GM18517 (cell line): ENCODE measurements at regions not wholly inside any gene's neighbourhood (a gene's known extent, or its start where the extent isn't known, plus 50 kb on each side); places are given as distances from the start of the nearest gene placed in this dataset.
"Not testable (repeated sequence)": the region's sequence is repeated elsewhere in the genome, so short reads cannot be mapped to it uniquely, and the experiment has no call there.

Experiments used
- ATAC-seq: cut with Tn5 transposase; IDR thresholded peaks from one replicate; pipeline ENCODE4 v1.9.1; 2021; ENCODE audit warnings: mild to moderate bottlenecking, moderate library complexity; ENCODE audit not compliant: unreplicated experiment

GRCh38 chr2:12549641-12550040 is 167.1 kb upstream of the TRIB2 start:
- no peak for ATAC-seq

DNA sequence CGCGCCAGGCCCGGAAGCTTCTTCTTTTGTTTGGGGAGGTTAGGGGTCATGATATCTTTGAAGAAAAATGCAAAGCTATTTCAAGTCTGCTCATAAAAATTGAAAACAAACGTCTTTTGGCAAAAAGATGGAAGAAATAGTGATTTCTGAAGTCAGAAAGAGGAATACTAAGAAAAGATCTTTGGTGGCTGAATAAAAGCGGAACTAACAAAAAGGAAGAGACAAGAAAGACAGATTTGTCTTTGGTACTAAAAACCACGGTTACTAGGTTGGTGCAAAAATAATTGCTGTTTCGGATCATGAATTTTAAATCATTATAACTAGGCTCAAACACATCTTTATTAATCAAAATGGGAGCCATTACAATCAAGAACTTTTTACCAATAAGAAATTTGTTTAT is 164.6 kb upstream of the TRIB2 start:
- no peak for ATAC-seq

GRCh38 chr2:12554224-12555011 is 162.3 kb upstream of the TRIB2 start:
- no peak for ATAC-seq

GRCh38 chr2:12555012-12555645 is 161.6 kb upstream of the TRIB2 start:
- no peak for ATAC-seq

GRCh38 chr2:12556762-12557161 is 160.0 kb upstream of the TRIB2 start:
- no peak for ATAC-seq

DNA sequence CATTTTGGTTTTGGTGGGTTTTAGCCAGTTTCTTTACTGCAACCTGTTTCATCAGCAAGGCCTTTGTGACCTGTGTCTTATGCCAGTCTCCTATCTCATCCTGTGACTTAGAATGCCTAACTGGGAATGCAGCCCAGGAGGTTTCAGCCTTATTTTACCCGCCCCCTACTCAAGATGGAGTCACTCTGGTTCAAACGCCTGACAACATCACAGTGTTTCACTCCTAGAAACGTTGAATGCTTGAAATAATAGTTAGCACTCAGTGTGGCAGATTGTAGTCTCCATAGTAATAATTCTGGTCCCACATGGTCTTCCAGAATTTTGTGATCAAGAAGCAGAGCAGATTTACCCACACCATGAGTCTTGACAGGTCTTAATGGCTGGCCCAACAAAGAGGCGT is 159.0 kb upstream of the TRIB2 start:
- ATAC-seq, result no peak

DNA sequence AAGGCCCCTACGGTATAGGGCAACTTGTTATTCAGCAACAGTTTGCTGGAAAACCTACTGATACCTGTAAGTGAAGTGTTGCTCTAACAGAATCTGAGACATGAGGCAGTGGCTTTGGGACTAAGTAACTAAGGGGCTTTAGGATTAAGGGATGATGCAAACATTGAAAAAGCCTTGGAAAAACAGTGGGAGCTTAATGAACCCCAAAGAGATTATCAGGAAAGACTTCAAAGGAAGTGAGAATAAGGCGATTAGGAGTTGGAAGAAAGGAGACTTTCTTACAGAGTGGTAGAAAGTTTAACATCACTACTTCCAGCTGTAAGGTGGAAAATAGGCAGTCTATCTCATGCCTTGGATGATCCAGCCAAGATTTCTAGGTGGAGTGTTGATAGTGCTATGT is 158.2 kb upstream of the TRIB2 start:
- ATAC-seq, result no peak

DNA sequence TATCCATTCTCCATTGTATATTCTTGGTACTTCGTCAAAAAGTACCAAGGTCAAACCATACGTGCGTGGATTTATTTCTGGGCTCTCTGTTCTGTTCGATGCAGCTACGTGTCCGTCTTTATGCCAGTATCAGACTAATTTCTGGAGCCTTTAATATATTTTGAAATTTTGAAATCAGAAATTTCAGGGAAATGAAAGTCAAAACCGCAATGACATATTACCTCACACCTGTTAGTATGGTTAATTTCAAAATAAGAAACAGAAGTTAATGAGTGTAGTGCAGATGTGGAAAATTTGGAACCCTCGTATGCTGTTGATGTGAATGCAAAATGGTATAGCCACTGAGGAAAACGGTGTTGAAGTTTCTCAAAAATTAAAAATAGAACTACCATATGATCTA is 156.1 kb upstream of the TRIB2 start:
- no peak for ATAC-seq

- no peak for ATAC-seq
Observed at GRCh38 chr2:12567411-12567810, 149.3 kb upstream of the TRIB2 start.

DNA sequence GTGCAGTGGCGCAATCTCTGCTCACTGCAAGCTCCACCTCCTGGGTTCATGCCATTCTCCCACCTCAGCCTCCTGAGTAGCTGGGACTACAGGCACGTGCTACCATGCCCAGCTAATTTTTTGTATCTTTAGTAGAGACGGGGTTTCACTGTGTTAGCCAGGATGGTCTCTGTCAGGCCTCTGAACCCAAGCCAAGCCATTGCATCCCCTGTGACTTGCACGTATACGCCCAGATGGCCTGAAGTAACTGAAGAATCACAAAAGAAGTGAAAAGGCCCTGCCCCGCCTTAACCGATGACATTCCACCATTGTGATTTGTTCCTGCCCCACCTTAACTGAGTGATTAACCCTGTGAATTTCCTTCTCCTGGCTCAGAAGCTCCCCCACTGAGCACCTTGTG is 147.2 kb upstream of the TRIB2 start:
- ATAC-seq, result not testable (repeated sequence)

GRCh38 chr2:12569929-12570328 is 146.8 kb upstream of the TRIB2 start:
- ATAC-seq, result not testable (repeated sequence)

- no peak for ATAC-seq
Observed at GRCh38 chr2:12577091-12577490, 139.6 kb upstream of the TRIB2 start.

- ATAC-seq, result no peak
Observed at GRCh38 chr2:12577567-12578253, 139.0 kb upstream of the TRIB2 start.

DNA sequence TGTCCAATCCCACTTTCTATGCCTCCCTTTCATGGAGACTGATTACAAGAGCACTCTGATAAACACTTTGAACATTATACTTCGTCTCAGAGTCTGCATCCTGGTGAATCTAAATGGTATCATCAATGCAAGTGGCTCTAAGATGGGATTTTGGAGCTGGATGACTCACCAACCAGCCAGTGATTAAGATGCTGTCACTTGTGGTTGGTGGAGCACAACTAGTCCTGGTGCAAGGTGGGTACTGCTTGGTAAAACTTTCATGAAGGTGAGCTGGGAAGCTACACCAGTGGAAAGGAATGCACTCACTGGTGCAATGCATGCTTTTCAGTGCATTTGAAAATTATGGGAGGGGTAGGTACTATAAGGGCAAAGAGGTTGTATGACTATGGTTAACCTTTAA is 137.7 kb upstream of the TRIB2 start:
- ATAC-seq, result no peak

GRCh38 chr2:12584338-12584737 is 132.4 kb upstream of the TRIB2 start:
- ATAC-seq, result no peak

DNA sequence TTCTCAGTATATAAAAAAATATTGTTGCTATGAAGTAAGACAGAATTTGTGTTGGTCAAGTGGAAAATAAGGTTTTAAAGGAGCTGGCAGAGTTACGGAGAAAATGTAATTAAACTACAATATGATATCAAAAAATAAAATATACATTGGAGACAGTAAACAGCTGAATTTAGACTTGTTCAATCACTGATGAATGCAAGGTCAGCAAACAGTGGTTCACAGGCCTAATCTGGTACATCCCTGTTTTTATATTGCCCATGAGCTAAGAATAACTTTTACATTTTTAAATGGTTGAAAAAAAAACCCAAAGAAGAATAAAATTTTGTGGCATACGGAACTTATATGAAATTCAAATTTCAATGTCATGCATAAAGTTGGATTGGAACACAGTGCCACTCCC is 131.0 kb upstream of the TRIB2 start:
- ATAC-seq, result no peak

DNA sequence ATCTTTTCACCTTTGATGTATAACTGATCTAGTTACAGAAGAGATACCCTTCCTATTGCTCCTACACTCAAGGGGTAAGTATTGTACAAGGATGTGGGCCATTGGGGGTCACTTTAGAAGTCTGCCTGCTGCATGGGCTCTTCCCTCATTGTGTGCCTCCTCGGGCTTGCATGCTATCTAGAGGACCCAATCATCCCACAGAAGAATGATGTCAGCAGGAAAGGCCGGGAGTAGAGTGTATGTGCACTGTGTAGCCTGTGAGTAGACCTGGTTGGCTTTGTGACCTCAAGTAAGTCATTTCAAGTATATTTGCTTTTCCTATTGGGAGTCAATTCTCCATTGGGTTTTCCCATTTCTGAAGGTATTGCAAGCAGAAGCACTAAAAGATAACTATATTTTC is 129.5 kb upstream of the TRIB2 start:
- ATAC-seq, result no peak

- ATAC-seq, result peak; percentile 91
Observed at GRCh38 chr2:12587729-12588522, 128.8 kb upstream of the TRIB2 start.

DNA sequence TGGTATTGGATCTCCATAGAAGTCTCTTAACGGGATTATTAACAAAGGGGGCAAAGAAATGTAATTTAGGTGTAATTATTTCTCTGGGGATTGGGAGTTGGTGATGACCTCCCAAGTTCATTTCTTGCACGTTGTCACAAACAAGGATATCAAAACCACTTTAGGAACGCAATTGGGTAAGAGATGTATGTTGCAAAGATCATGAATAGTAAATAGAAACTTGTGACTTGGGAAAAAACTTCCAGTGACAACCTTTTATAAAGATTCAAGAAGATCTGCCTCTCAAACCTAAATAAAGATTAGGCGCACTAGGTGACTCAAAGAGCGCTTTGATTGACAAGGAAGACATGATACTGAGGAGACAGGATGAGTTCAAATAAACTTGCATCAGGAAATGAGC is 127.8 kb upstream of the TRIB2 start:
- ATAC-seq, result no peak

DNA sequence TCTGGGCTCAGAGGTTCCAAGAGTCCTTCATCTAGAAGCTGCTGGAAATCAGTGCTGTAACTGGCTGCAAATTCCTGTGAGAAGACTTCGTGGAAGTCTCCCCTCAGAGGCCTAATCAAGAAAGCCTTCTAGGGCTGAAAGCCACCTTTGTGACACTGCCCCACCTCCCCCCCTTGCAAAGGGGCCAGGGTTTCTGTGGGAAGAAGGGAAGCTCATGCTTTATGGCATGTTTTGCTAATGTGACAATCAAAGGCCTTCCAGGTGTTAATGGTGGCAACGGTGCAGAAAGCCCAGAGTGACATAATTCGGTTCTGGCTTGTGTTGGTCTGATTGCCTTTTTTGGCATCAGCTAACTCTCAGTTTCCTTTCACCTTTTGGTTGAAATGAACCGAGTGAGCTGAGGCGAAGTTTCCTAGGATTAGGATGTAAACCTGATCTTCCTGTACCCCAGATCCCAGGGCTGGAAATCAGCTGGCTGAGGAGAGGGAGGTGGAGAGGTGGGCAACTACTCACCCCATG is 126.9 kb upstream of the TRIB2 start:
- no peak for ATAC-seq

GRCh38 chr2:12592296-12592695 is 124.4 kb upstream of the TRIB2 start:
- no peak for ATAC-seq
